GM18507 (cell line): ENCODE measurements at regions not wholly inside any gene's neighbourhood (a gene's known extent, or its start where the extent isn't known, plus 50 kb on each side); places are given as distances from the start of the nearest gene placed in this dataset.

Experiments used
- DNase-seq: peaks from one replicate; pipeline ENCODE4 v3.0.0; 2011; ENCODE audit warnings: low read depth; ENCODE audit not compliant: insufficient read length; ENCODE audit errors: extremely low spot score
- FAIRE-seq: peaks from 2 replicates; lab custom pipeline; 2011; peaks lifted over from hg19 to GRCh38; lab: Jason Lieb, UNC

DNA sequence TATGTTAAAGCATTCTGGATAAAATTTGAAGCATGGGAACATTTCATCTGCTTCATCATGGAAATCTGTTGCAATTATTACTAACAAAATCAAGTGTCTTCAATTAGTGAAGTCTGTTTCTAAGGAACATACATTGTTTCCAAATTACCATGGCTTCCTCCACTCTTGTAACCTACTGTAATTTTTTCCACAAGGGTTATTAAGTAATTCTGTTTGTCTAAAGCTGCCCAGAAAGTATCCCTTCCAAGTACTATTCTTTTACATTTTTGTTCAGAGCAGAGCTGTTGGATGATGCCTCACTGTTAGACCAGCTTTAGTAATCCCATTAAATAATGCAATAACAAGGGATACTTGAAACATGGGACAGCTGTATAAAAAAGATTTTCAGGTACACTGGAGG, 483.5 kb upstream of the CD180 start:
- FAIRE-seq = no peak
- DNase-seq = no peak

DNA sequence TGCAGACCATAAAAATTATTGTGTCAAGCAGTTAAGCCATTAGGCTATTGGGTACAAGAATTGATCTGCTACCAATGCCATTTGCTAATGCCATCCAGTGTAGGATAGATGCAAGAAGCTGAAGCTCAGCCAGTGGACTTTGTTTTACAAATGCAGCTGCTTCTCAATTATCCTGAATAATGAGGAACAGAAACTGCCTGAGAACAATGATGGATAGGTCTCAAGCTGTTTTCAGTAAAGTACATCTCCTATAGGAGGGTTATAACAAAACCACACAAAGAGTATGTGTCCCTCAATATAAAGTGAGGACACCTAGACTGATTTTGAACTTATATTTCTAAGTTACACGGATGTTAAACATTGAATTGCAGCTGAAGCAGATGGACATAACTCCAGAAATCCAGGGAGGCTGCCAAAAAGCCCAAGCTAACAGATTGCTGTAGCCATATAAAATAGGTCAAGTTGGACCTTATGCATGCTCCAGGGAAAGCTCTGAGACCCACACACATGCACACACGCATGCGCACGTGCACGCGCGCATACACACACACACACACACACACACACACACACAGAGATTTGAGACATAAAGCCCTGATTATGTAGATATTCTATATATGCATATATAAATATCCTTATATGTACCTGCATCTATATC, 482.7 kb upstream of the CD180 start:
- no peak for DNase-seq
- no peak for FAIRE-seq

DNA sequence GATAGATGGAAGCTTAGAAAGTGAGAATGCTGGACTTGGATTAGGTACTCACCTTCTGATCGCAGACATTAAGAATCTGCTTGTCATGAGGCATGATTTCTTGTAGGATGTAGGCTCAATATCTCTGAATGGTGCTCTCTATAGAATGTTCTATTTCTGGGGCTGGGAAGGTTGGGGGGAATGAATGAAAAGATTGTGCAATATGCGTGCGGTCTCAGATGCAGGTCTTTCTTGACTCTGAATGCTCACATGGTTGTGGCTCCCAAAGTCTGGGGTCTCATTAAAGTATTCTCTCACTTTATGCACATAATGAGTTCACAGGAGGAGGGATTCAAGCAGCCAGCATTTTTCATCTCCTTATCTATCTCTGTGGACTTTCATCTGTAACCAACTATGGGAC, 482.0 kb upstream of the CD180 start:
- no peak for FAIRE-seq
- no peak for DNase-seq

DNA sequence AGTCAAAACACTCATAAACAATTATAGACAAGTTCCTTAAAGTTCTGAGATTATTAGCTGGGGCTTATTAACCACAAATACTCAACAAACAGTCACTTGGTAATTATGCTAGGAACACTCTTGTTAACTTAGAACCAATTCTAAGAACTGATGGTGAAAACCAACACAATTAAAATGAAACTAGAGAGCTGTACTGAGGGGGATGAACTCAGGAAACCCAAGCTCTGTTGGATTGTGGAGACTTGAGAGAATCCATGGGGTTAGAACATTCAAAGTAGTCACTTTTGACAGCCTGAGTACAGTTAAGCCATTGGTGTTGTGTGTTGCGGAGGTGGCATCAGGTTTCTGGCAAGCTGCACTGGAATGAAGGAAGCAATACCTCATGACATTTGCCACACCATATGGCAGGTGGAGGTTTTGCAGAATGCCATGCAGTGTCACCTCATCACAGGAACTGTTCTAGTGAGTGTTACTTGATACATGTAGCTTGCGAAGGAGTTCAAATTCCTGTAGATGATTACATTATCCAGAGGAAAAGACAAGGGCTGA, 480.9 kb upstream of the CD180 start:
- FAIRE-seq (no peak), DNase-seq (no peak)

DNA sequence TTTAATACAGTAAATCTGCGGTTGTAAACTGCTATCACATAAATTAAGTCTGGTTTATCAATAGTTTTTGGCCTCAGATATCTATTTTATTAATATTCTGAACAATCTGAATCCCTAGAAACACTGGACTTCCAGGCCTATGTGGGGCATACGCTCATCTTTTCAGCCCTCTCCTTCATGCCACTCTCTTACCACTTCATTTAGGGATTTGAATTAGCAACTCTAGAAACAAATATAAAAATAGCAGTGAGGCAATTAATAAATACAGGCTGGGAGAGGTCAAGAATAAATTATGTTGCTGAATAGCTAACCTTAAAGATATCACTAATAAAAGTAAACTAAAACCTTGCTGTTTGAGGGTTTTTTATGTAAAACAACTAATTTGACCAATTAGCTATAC, 480.3 kb upstream of the CD180 start:
- FAIRE-seq (no peak), DNase-seq (no peak)

DNA sequence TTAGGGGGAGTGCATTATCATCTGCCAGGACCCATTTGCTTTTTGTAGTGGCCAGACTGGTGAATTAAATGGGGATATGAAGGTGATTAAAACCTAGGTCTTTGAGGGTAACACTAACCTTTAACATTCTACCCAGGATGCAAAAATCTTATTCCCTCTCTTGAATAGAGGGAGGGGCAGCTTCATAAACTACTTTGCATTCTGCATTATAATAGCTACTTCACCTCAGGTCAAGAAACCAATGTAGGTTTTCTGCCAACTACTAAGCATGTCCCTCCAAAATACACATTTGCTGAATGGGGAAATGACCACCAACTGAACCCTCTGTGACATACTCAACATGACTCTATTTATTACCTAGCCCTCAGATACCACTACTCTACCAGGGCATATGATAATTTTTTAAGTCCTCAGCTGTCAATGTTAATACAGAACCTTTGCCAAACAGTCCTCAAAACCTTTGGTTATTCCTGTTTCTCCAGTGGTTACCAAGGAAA, 477.6 kb upstream of the CD180 start:
- FAIRE-seq (no peak), DNase-seq (no peak)

DNA sequence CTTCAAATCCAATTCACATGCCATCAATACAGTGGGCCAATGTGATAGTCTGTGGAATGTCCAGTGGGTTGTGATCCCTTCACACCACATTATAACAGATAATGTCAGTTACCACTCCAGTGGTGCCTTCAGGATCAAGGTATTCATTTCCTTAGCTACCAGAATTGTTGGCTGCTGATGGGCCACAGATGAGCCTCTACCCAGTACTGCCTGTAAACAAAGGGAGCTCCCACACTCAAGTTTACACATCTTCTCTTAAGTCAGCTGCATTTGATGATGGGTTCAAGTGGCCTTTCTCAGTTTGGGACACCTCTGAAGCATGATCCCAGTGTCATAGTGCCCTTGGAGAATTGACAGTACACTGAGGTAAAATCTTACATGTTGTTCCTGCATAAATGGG, 477.0 kb upstream of the CD180 start:
- DNase-seq (no peak), FAIRE-seq (no peak)

DNA sequence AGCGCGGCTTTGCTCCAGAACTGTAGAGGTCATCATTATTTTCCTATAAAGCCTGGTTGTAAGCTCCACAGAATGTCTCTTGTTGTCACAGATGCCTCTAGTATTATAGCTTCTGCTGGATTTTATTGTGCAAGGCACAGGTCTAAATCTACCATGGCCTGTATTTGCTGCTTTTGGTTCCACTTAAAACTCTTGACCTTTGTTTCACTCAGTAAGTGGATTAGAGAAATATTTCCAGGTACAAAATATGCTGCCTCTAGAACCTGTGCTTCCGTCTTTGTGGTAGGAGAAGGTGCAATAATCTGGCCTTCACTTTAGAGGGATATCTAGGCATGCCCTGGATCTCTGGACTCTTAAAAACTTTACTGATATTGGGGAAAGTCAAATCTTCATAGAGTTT, 476.6 kb upstream of the CD180 start:
- DNase-seq = no peak
- FAIRE-seq = no peak

DNA sequence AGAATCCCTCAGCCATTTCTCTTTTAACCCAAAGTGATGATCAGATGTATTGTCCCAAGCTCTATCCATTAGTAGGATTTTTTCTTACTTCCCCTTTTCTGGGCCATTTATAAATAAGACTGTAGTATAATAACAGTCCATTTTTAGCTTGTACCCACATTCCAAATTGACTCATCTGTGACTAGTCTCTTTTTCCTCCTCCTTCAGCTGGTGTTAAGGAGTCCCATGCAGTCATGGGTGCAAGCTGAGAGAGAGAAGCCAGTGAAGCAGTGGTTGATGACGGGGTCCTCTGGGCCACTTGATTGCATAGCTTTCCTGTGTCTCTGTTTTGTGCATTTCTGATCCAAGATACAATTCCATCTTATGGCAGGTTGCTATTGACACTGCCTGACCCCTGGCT, 476.0 kb upstream of the CD180 start:
- no peak for FAIRE-seq
- no peak for DNase-seq

DNA sequence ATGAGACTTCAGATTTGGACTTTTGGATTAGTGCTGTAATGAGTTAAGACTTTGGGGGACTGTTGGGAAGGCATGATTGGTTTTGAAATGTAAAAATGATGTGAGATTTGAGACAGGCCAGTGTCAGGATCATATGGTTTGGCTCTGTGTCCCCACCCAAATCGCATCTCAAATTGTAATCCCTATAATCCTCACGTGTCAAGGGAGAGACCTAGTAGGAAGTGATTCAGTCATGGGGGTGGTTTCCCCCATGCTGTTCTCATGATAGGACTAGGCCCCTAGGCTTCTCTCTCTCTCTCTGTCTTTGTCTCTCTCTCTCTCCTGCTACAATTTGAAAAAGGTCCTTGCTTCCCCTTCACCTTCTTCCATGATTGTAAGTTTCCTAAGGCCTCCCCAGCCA, 473.3 kb upstream of the CD180 start:
- no peak for FAIRE-seq
- no peak for DNase-seq

DNA sequence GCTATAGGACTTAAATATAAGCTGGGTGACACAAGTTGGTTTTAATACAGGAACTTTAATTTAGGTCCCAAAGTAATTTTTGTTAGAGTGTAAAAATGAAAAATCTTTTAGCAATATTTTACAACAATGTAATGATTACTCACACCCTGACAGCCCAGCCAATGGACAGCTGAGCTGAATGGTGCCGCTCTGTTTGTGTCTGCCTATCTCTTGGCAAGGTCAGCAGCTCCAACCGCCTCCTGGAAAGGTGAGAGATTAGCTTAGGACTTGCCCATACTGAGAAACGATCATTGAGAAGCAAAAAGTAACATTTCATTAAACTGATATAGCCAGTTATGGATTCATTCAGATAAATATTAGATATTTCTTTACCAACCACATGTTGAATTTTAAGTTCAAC, 463.6 kb upstream of the CD180 start:
- DNase-seq (no peak), FAIRE-seq (no peak)

DNA sequence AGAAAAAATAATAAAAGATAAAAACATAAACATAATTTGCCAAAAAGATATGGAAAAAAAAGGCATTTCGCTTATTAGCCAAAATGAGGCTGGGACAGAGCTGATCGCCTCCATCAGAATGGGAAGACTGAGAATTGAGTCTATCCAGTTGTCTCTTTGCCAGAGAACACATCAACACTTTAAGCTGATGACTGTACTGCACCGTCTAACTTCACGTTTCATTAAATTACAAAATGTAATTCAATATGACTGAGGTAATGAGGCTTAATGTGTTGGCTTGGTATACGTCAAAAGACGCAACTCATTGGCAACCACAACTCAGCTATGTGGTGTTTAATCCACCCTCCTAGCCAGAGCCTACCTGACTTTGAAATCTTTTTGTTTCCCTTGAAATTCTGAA, 462.7 kb upstream of the CD180 start:
- FAIRE-seq (no peak), DNase-seq (no peak)

DNA sequence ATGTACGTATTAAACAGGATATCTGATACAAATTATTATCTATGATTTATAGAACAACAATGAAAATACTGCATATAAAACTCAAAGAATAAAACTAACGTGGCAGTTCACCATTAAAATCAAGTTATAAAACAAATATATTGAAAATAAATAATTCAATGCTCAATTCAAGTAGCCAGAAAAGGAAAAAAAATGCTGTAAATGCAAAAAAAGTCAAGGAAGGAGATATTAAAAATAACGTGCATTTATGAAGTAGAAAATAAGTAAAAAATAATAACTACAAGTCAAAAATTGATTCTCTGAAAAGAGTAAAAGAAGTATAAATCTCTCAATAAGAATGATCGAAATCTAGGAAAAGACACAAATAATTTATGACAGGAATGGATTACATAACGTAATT, 460.5 kb upstream of the CD180 start:
- FAIRE-seq (no peak), DNase-seq (no peak)

DNA sequence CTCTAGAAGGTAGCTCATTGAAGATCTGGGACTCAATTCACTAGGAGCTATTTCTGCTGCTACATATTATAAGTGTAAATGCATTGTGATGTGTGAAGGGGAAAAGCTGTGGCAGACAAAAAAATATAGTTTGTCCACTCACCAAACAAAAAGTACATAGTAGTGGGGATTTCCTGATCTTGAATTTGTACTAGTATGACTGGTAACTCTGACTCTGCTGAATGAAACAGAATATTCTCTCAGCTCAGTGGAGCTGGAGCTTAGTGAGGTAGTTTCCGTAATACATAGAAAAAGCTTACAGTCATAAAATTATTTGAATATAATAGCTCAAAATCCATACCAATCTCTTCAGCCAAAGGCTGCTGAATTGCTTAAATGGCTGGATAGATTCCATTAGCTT, 455.6 kb upstream of the CD180 start:
- FAIRE-seq = no peak
- no peak for DNase-seq

DNA sequence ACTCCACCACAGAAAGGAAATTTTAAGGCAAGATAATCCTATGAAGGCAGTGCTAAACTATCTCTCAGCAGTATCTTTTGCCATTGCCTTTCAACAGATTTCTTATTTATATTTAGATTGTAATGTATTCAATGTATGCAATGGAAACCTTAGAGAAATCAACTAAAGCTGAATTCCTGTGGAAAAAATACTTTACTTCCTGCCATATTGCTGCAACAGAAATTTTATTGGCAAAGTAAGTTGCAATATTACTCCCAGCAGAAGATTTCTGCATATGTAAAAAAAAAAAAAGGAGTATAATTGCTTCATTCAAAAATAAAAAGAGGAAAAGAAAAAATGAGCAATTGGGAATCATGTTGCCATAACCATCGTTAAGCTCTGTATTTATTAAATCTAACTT, 454.6 kb upstream of the CD180 start:
- FAIRE-seq (no peak), DNase-seq (no peak)

DNA sequence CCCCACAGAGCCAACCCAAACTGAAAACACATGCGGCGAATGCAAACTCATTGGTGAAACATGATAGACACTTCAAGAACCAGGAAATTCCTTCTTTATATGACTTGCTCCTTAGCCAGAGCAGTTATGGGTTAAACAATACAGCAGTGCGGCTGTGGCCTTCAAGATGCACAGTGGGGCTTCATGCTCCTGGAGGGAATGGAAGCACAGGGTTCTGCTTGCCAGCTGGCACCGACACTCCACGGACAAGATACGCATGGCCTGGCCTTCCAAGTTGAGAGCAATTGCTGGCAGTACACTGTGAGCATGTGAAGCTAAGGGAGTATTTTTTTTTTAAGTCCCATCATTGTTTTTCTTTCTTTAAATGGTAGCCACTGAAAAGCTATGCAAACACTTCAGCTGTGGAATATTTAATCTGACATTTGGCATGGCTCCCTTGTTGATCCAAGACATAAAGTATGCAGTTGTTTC, 451.6 kb upstream of the CD180 start:
- no peak for DNase-seq

DNA sequence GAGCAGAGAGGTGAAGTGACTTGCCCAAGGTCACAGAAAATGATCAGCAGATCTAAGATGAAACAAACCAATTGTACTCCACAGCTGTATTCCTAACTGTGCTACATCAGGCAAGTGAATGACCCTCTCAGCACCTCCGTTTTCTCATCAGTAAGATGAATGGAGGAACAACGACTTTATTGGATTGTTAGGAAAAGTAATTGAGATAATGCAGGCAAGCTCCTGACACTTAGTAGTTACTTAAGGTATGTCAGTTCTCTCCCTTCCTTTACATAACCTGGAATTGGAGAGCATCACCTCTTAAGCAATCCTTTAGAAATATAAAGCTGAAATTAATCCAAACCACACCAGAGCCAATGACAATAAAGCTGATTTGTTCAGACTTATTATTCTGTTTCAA, 451.2 kb upstream of the CD180 start:
- DNase-seq (no peak), FAIRE-seq (no peak)

More for the DNA sequence above, 451.6 kb upstream of the CD180 start:
- FAIRE-seq = no peak

DNA sequence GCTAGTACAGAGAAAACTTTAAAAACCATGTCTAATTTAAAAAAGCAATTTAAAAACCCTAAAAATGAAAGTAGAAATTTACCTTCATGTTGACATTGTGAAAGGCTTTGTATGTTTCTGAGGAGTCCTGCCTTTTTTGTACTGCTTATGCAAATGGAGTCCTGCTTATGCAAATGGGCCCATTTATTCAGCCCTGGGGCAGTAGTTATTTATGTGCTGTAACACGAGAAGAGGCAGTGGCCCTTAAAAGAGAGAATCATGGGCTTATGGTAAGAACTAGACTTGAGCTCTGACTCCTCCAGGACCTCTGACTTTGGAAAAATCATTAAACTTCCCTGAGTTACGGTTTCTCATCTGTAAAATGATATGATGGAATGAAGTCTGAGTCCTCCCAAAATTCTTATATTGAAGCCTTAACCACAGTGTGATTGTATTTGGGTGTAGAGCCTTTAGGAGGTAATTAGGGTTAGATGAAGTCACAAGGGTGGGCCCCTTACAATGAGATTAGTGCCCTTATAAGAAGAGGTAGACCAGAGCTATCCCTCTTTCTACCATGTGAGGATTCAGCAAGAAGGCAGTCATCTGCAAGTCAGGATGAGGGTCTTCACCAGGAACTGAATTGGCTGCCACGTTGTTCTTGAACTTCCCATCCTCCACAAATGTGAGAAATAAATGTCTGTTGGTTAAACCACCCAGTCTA, 447.8 kb upstream of the CD180 start:
- DNase-seq (no peak), FAIRE-seq (no peak)

DNA sequence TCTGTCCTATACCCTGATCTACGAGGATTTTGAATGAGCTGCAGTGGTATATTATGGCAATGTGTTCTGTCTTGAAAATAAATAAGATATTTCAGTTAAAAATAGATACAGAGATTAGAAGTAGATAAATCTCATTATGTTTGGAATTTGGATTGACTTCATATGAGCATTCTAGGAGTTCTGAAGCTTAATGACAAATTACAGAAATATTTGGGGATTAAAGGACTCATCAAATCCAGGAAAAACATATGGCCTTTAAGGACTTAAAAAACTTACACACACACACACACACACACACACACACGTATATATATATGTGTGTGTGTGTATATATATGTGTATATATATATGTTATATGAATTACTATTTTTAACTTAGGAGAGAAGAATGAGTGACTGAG, 446.9 kb upstream of the CD180 start:
- no peak for DNase-seq
- no peak for FAIRE-seq

DNA sequence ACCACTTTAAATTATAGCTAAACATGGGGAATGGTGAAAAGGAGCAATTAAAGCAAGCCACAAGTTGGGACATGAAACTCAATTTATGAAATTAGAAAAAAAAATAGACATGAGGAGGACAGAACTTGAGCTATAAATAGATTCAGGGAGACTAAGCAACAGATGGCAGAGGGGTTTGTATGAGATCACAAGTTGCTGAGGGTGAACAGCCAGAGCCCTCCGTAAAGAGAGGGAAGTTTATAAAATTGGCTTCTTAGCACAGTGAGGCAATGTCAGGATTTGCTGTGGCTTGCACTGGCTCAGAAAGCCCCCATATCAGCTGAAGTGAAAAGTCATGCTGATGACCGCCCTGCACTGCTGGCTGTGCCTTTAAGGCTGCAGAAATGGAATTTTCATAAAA, 443.4 kb upstream of the CD180 start:
- no peak for DNase-seq
- no peak for FAIRE-seq

DNA sequence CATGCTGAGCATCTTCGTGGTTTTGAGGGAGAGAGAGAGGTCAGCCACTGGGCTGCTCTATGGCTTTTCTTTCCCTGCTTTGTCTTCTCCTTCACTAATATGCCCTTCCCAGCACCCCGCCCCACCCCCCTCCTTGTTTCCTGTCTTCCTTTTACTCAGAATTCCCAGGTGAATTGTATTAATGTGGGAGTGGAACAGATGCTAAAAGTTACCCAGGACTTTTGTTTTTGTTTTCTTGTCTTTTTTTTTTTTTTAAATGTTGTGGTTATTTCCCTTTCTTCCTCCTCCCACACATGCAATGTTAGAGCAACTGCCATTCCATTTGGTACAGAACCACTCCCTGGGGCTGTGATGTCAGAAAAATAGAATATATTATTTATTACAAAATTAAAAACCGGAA, 442.7 kb upstream of the CD180 start:
- FAIRE-seq (no peak), DNase-seq (no peak)
